Hindlimb muscle (tissue), 1 donor: ENCODE measurements at regions not wholly inside any gene's neighbourhood (a gene's known extent, or its start where the extent isn't known, plus 50 kb on each side); places are given as distances from the start of the nearest gene placed in this dataset.
"Not testable (repeated sequence)": the region's sequence is repeated elsewhere in the genome, so short reads cannot be mapped to it uniquely, and the experiment has no call there.

Experiments used
- DNase-seq: peaks from one replicate; pipeline ENCODE4 v3.0.0-alpha.2; 2013

GRCh38 chr4:77449171-77449570 lies 156.4 kb upstream of the CXCL13 start:
- no peak for DNase-seq

GRCh38 chr4:77450006-77450405 lies 155.6 kb upstream of the CXCL13 start:
- DNase-seq, result no peak

- DNase-seq, result no peak
These were observed 154.1 kb upstream of the CXCL13 start for GRCh38 chr4:77451530-77451929.

GRCh38 chr4:77452117-77452516 lies 153.5 kb upstream of the CXCL13 start:
- not testable (repeated sequence) for DNase-seq

- DNase-seq, result no peak
These were observed 151.7 kb upstream of the CXCL13 start for GRCh38 chr4:77453911-77454310.

GRCh38 chr4:77454858-77455257 lies 150.8 kb upstream of the CXCL13 start:
- DNase-seq, result no peak

GRCh38 chr4:77464100-77464499 lies 141.5 kb upstream of the CXCL13 start:
- DNase-seq, result not testable (repeated sequence)

GRCh38 chr4:77465271-77465670 lies 140.3 kb upstream of the CXCL13 start:
- DNase-seq, result no peak

GRCh38 chr4:77466430-77466829 lies 139.2 kb upstream of the CXCL13 start:
- no peak for DNase-seq

- no peak for DNase-seq
These were observed 133.7 kb upstream of the CXCL13 start for GRCh38 chr4:77471821-77472495.

- no peak for DNase-seq
These were observed 132.1 kb upstream of the CXCL13 start for GRCh38 chr4:77473509-77473908.

GRCh38 chr4:77481856-77482255 lies 123.8 kb upstream of the CXCL13 start:
- no peak for DNase-seq

GRCh38 chr4:77488882-77489281 lies 116.7 kb upstream of the CXCL13 start:
- no peak for DNase-seq

- no peak for DNase-seq
These were observed 112.4 kb upstream of the CXCL13 start for GRCh38 chr4:77493120-77493752.

GRCh38 chr4:77493829-77494551 lies 111.6 kb upstream of the CXCL13 start:
- no peak for DNase-seq

- DNase-seq, result no peak
These were observed 109.2 kb upstream of the CXCL13 start for GRCh38 chr4:77496457-77496856.

- DNase-seq, result no peak
These were observed 104.8 kb upstream of the CXCL13 start for GRCh38 chr4:77500801-77501200.

- no peak for DNase-seq
These were observed 104.4 kb upstream of the CXCL13 start for GRCh38 chr4:77501240-77501639.

GRCh38 chr4:77501851-77502250 lies 103.8 kb upstream of the CXCL13 start:
- no peak for DNase-seq

- DNase-seq, result no peak
These were observed 101.2 kb upstream of the CXCL13 start for GRCh38 chr4:77504407-77504806.

GRCh38 chr4:77505275-77505957 lies 100.2 kb upstream of the CXCL13 start:
- no peak for DNase-seq

GRCh38 chr4:77505958-77506319 lies 99.7 kb upstream of the CXCL13 start:
- no peak for DNase-seq

GRCh38 chr4:77510367-77510766 lies 95.3 kb upstream of the CXCL13 start:
- DNase-seq, result no peak
